NB4 (cell line): ENCODE measurements at regions not wholly inside any gene's neighbourhood (a gene's known extent, or its start where the extent isn't known, plus 50 kb on each side); places are given as distances from the start of the nearest gene placed in this dataset.

ENCODE experiments used
- CTCF ChIP-seq: IDR thresholded peaks from one replicate; pipeline ENCODE4 v1.5.1; 2012; ENCODE audit warnings: low read depth, low read length
- MAX ChIP-seq: IDR thresholded peaks from 2 replicates; pipeline ENCODE4 v1.6.1; 2011; ENCODE audit warnings: low read depth, low read length
- MYC ChIP-seq: IDR thresholded peaks from 2 replicates; pipeline ENCODE4 v1.6.1; 2011; ENCODE audit warnings: low read depth, low read length
- POLR2A ChIP-seq: IDR thresholded peaks from 2 replicates; pipeline ENCODE4 v1.6.1; 2011; ENCODE audit warnings: mild to moderate bottlenecking; ENCODE audit not compliant: insufficient read length; ENCODE audit errors: extremely low read depth

- TF ChIP-seq CTCF (no peak), POLR2A (no peak), MAX (no peak), MYC (no peak)
Measured at GRCh38 chr17:54235571-54235970, 412.8 kb downstream of the KIF2B start.
